Activated CD4-positive, alpha-beta T cell treated with anti-CD3 and anti-CD28 coated beads, Interleukin-2, amount 50 U/mL, for 16 hours (primary cell): ENCODE measurements at regions not wholly inside any gene's neighbourhood (a gene's known extent, or its start where the extent isn't known, plus 50 kb on each side); places are given as distances from the start of the nearest gene placed in this dataset.
"Not testable (repeated sequence)": the region's sequence is repeated elsewhere in the genome, so short reads cannot be mapped to it uniquely, and the experiment has no call there.

ENCODE experiments used
- DNase-seq: peaks from one replicate; pipeline ENCODE4 v3.0.0-alpha.2; 2020

DNA sequence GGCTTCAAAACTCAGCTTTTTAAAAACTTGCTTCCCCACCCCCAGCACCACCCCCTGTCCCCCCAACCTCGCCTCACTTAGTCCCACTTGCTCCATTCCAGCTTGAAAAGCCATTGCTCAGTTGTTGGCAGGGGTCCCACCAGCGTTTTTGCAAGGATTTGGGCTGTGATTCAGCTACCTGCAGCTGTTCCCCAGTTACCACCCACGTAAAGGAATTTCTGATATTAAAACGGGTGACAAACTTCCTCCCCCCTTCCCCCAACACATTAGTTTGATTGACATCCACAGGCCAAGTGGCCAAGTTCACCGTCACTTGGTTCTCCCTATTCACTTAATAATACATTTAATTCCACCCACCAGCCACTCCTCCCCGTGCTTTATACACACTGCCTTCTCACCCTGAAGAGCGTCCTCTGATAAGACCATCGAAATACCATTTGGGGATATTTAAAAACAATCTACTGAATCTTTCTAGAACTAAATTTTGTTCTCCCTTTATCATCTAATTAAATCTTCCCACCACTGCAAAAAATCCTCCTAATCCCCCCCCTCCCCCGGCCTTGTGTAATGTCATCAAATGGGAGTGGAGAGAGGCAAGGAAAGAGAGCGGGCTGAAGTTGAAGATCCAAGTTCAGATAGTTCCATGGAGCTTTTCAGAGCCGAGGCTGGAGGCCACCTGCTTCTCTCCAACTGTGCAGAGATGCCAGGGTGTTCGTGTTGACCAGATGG lies 55.1 kb downstream of the SOX9 start:
- no peak for DNase-seq

DNA sequence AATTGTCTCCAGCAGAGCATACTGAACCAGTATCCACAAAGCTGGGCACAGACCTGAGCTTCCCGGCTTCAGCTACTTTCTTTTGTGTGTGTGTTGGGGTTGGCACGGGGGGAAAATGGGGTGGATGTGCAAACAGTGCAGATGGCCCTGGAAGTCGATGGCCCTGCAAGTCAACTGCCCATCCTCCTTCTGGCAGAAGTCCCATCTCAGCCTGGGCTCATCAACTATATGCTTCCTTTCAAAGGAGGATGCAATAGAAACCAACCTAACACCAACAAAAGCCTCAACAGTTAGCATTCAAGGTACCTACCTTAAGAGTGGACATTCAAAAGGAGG lies 55.7 kb downstream of the SOX9 start:
- no peak for DNase-seq

DNA sequence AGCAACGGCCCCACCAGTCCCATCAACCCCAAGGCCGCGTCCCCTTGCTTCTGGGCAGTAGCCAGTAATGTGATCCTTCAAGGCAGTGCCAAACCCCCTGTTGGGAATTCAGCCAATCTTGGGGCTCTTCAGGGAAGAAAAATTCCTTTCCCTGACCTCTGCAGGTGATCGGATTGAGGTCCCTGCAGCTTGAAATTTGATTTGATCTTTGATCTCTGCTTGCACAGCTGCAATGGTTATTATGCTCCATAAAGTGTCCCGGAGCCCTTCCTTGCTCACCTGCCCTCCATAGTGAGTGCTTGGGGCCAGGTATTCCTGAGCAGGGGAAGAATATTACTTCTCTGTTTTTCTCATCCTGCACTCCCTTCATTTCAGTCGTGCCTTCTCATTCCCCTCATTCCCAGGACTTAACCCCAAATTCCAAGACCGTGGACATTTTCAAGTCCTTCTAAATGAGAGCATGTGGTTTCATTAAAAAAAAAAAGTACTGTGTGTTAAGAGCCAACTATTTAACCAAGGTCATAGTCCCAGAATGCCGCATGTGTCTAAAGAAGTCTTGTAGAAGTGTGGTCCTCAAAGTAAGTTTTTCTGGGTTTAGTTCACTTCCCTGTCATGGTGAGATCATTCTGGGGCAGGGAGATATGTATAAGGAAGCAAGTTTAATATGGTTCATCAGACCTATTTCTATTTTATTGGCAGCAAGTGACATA lies 56.3 kb downstream of the SOX9 start:
- no peak for DNase-seq

DNA sequence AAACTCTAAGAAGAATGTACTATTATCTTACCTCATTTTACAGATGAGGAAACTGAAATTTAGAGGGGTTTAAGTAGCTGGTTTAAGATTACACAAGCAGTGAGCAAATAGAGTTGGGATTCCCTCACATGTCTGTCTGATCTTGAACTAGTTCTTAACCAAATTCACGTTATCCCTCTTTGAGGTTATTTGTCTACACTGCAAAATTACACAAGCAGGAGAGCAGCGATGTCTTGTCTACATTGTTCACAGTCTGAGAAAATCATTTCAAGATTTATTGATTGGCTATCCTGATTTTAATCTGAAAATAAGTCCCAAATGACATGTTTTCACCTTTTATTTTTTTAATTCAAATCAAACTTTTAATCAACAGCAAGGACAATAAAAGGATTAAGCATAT lies 56.9 kb downstream of the SOX9 start:
- DNase-seq, result no peak

DNA sequence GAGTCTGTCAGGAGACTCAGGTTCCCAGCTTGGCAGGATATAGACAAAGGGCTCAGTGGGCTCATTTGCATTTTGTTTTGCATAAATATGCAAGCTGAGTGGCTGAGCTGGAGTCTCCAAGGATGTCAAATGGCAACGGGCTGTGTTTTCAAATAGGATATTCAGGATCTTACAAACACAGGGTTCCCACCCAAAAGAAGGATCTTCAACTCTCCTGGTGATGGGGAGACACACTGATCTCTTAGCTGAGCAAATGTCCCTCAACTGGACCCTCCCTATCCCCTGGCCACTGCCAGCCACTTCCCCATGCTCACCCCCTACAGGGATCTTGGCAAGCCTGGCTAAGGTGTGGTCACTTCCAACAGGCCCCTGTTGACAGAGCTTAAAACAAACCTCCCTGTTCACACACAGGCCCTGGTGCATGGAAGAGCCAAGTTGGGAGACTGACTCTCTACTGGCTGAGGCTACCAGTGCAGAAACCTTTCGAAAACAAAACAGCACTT lies 61.6 kb downstream of the SOX9 start:
- no peak for DNase-seq

DNA sequence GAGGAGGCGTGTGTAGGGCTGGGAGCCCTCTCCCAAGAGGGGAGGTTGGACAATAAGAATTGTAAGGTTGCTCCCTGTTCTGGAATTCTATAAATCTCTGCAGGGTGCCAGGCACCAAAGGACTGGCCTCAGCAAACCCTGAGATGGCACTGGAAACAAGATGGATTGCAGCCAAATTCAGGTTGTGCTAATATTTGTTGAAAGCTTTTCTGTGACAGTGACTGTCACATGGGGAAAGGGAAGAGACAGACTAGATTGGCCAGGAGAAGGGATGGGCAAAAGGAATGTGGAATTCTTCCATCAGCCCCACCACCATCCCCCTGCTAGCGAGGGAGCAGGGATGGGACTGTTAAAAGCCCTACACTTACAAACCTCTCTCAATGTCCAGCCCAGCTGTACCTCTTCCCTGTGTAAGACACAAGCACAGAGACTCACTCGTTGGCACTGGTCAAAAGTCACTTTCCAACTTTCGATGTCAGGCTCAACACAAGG lies 62.4 kb downstream of the SOX9 start:
- no peak for DNase-seq

DNA sequence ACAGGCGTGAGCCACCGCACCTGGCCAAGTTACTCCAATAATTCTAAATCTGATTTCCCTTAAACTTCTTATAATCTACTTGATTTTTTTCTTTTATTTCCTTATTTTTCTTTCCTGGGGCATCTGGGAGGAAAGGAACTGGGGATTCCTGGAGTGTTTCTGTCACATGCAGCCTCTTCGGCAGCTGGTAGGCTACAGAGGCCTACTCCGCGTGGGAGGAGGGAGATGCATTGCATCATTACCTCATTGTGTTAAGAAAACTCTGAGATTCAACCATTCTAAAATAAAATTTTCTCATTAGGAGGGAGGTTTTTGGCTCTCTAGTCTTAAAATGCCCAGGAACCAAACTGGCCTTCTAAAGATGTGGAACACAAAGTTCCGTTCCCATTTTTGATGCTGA lies 64.0 kb downstream of the SOX9 start:
- DNase-seq, result no peak

DNA sequence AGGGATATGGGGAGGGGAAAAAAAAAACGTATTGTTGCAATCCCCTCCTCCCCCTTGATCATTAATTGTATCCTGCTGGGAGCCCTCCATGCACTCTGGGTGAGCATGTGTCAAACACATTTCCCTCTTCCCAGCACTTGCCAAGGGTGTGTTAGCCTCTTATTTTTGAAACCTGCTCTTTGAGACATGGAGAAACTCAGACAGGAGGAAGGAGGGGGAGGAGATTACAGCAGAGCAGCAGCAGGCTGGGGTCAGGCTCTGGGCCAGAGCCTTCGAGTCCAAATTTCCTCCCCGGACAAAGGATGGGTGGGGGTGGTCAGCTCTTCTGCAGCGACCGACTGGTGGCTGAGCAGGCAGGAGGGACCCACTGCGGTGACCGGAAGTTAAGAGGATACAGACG lies 64.7 kb downstream of the SOX9 start:
- DNase-seq, result no peak

DNA sequence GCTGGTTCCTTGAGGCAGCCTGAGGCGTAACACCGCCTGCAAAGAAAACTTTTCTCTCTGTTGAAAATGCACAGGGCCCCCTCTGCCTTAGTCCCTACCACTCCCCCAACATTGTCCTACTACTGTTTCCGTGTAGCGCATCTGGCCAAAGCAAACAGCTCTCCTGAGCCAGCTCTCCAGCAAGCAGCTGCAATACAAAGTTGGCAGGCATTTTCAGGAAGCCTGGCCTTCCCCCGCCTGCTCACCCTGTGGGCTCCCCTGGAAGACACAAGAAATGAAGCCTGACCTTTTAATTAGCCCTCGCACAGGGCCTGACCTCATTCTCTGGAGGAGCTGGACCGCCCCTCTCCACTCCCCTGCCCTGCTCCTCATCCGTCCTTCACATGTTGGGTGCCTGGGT lies 66.7 kb downstream of the SOX9 start:
- no peak for DNase-seq

DNA sequence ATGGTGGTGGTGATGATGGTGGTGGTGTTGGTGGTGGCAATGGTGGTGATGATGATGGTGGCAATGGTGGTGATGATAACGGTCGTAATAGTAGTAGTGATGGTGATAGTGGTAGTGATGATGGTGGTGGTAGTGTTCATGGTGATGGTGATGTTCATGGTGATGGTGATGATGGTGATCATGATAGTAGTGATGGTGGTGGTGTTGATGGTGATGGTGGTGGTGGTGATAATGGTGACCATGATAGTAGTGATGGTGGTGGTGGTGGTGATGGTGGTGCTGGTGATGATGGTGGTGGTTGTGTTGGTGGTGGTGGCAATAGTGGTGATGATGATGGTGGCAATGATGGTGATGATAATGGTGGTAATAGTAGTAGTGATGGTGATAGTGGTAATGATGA lies 68.0 kb downstream of the SOX9 start:
- DNase-seq, result no peak

DNA sequence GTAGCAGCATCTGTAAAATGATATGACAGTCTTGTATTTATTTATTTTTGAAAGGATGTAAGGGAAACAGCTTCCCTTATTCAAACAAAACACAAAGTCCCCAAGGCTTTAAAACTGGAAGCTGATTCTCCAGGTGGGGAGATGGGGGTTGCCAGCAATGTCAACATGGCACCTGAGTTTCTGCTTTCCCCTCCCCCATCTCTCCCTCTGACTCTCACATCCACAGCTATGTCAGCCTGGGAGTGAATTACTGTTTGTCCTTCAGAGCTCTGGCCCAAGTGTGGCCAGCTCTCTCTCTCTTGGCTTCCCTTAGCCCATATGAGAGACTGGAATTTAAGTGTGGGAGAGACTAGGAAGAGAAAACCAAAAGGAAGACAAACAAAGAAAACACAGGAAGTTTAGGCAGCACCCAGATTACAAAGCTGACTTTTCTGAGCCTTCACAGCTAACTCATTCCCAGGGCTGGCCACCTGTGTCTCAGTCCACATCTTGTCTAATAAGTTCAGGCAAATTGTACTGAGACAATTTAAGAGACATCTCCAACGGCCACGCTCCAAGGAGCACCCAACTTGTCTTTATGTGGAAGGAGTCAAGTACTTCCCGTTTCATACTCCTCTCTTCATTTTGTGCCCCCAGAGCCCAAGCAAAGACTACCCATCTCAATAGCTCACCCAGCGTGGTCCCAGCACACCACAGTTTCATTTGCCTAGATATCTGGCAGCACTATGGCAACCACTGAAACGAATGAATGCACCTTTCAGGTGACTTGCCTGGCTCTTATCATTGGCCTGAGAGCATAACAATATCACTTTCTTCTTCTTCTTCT lies 69.2 kb downstream of the SOX9 start:
- DNase-seq, result no peak

DNA sequence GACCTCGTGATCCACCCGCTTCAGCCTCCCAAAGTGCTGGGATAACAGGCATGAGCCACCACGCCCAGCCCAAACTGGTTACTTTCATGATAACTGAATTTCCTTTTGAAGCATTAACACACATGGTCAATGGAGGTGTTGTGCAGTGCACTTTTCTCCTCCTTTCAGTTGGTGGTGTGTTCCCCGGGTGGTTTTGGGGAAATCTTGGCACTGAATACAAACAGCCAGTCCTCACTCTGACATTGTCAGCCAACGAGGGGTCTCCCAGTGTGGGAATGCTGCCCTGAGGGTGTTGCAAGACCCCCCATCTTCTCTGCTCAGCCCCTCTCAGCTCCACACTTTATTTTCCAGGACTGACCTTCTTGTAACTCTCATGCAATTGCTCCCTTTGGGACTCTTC lies 70.5 kb downstream of the SOX9 start:
- no peak for DNase-seq

DNA sequence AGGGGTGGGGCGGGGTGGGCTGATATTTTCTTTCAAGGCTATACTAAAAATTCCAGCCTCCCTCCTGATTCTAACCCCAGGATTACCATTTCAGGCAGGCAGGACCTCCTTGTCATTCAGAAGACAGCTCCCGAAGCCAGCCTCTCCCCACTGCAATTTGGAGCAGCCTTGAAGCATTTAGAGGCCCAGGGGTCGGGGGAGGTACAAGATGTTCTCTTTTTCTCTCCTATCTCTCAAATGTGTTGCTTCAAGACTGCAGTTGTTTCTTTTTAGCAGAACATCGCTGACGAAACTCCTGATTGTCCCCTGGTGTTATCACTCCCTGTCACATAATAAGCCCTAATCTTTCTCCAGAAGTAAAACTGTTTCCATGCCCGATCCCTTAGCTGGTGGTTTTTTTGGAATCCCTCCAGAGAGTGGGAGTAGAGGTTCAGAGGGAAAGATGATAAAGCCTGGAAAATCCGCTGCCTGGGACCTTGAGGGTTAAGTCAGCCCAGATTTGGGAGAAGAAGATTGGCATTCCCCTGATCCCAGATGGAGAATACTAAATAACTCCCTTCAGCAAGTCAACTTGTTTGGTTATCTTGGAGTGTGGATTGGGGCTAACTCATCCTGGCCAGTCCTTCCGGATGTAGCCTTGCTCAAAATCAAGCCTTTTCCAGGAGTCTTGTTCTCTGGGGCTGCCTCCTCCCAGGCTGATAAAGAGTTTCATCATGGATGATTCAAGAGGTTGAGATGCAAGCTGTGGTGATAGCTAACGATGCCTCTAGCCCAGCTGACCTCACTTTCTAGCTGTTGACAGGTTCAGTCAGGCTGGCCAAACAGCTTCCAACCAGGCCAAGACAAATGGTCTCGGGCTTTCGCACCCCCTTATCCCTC lies 71.3 kb downstream of the SOX9 start:
- no peak for DNase-seq

DNA sequence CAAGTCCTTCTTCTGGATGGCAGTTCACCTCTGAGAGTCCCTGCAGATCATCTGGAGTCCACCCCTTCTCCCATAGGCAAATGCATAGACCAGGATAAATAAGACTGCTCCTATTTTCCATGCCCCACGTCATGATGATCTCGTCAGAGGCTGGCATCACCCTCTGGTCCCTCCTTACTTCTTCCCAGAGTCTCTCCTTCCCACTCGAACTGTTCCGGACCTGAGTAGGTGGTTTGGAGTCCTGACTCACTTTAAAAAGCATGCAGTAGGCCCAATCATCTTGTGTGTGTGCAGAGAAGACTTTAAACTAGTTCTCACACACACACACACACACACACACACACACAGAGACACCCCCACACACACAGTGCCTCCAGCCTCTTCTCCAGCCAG lies 72.0 kb downstream of the SOX9 start:
- DNase-seq, result no peak

DNA sequence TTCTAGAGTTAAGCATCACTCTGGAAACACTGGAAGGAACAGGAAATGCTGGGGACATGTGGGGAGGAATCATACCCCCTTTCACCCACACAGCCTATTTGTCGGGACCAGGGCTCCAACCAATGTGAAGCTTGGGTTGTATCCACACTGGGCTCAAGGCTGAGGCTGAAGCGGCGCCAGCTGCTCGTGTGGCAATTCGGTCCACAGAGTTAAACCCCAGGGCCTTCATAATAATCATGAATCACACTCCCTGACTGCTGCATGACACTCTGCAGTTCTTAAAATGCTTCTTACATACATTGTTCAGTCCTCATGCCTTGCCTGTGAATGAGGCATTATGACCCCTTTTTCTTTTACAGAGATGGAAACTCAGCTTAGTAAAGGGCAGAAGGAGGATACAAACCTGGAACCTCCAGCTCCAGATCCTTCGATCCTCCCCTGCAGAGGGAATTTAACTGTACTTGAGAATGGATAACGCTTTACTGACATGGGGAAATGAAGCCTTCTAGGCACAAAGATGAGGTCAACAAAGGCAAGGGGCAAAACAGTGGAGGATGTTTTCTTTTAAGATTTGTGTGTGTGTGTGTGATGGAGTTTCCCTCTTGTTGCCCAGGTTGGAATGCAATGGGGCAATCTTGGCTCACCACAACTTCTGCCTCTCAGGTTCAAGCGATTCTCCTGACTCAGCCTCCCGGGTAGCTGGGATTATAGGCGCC lies 72.7 kb downstream of the SOX9 start:
- no peak for DNase-seq

DNA sequence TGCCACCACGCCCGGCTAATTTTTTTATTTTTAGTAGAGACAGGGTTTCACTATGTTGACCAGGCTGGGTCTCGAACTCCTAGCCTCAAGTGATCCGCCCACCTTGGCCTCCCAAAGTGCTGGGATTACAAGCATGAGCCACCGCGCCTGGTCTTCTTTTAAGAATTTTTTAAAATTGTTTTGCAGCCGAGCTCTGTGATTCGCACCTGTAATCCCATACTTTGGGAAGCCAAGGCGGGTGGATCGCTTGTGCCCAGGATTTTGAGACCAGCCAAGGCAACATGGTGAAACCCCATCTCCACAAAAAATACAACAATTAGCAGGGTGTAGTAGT lies 73.3 kb downstream of the SOX9 start:
- not testable (repeated sequence) for DNase-seq

DNA sequence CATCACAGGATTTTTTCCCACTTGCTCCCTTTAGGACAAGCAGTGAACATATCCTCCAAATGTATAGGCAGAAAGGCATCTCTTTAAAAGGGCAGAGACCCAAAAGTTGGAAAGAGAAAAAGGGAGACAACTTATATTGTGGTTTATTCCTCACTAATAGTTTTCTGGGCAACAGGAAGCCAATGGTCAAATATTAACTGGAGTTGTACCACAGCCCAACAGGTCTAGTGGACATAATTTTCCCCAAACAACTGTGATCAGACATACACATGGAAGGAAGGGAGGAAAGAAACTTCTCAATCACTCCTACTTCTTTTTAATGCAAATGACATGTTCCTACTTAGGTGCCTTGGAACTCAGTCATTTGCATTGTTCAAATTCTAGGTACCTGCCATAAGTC lies 78.4 kb downstream of the SOX9 start:
- DNase-seq, result no peak

DNA sequence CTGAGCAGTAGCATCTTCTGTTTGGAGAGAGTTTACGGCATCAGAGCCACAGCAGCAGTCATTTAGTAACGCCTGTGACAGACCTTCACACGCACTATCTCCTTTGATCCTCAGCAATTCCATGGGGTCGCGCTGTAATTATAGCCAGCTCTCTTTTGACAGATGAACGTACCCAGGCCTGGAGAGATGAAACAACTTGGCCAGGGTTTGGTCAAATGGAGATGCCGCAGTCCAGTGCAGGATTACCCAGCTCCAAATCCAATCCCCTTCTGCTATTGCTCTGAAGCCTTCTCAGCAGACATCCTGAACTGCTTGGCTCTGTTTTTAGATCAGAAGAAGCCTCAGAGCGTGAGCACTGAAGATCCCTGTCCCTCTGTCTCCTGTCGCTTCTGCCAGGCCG lies 83.9 kb downstream of the SOX9 start:
- no peak for DNase-seq

DNA sequence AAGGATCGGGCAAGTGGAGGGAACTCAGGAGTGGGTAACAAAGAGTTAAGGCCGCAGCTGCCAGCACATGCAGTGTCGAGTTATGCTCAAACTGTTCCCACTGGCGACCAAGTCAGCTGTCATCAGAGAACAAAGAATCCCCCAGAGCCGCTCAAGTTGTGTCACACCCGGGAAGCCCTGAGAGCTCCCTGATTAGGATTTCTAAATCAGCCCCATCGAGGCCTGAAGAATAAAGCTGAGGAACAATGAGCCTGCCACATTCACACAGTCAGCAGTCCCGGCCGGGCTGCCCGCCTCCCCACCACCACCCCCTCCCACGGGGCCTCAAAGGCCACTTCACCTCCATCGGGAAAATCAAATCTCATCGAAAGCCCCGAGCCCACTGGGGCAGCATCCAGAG lies 84.5 kb downstream of the SOX9 start:
- no peak for DNase-seq

DNA sequence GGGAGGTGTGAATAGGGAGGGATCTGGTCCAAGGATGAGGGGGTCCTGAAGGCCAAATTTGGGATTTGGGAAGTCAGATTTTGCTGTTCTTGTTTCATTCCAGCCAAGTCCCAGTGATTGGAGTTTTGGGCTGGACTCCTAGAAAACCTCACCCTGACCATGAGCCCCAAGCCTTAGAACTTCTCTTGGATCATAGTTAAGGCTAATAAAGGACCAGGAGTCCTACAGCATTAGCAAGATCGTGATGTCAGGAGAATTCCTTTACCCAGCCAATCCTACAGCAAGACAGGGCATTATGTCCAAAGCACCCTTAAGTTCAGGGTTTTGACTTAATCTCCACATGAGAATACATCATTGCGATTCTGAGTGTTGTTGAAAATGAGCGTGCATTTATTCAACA lies 85.0 kb downstream of the SOX9 start:
- no peak for DNase-seq

DNA sequence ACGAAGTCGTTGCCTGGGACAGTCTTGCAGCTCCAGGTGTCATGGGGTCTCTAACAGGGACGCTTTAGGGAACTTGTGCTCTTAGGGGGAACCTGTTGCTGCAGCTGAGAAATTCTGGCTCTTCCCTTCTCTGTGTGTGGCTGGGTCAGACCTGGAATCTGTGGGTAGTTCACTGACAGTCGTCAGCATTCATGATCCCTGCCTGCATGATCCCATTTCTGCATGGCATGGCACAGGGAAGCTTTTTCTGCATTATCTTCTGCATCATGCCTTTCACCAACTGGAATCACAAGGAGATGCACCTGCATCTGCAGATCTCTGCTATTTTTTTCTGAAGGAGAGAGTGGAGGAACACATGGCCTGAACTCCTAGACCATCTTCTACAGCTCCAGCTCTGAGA lies 85.6 kb downstream of the SOX9 start:
- no peak for DNase-seq

DNA sequence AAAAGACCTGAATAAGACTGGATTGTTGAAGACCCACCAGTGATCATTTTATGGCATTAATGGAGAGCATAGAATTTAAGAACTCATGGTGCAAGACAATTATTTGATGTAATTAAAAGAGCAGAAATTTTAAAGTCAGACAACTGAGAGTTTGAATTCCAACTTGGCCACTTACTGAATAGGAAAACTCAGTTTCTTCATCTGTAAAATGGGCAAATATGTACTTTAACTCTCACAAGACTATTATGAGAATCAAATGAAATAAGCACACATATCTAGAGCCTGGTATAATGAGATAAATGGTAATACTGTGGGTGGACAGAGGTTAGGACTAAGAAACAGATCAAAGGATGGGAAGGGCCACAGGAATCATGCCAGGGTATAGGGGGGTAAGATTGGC lies 88.0 kb downstream of the SOX9 start:
- no peak for DNase-seq
